Epithelial cell of proximal tubule (primary cell): ENCODE measurements at regions not wholly inside any gene's neighbourhood (a gene's known extent, or its start where the extent isn't known, plus 50 kb on each side); places are given as distances from the start of the nearest gene placed in this dataset.

Experiments used
- DNase-seq: peaks from one replicate; pipeline ENCODE4 v3.0.0-alpha.2; 2011; ENCODE audit warnings: low read depth
- H3K4me3 ChIP-seq: 2 replicates; pipeline ENCODE4 v1.5.1; 2011; ENCODE audit warnings: low read depth, mild to moderate bottlenecking, low read length
- CTCF ChIP-seq: conservative IDR thresholded peaks from 2 replicates; pipeline ENCODE4 v1.5.1; 2012; ENCODE audit warnings: low read depth, mild to moderate bottlenecking, low read length

DNA sequence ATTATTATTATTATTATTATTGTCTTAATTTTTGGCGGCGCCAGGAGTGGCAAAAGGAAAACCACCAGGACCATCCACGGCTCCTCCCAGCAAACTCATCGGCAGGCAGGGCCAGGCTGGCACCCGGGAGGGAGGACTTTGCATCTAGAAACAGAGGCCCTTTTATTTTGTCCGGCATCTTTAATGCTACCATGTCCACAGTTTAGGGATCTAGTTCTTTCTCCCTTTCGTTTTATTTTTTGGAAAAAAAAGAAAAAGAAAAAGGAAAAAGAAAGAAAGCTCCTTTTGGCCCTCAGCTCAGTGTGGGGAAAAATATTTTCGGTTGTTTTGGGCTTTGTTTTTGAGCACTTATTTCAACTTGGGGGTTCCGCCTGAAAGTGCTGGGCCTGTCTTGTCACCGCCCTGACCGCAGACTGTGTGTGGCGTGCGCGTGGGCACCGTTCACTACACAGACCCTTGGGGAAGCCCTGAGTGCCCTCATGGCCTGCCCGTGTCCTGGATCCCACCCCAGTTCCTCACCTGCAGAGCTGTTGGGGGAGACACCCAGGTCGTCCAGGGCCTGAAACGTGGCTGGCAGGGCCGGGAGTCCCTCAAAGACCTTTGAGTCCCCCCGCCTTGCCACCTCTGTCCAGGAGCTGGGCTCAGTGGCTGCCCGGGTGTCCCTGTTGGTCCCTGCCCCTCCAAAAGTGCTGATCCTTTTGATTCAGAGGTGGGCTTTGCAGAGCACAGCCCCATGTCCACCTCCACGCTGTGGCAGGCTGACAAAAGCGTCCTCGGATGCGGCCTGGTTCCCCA, 69.1 kb upstream of the PPARA start:
- TF ChIP-seq CTCF = no peak
- no peak for DNase-seq
- H3K4me3 ChIP-seq = peak overlapping the region; percentile 65

GRCh38 chr22:46081831-46082210, 68.5 kb upstream of the PPARA start:
- TF ChIP-seq CTCF = no peak
- no peak for DNase-seq
- H3K4me3 ChIP-seq = peak overlapping the region; percentile 65

- no peak for DNase-seq
- no peak for TF ChIP-seq CTCF
- H3K4me3 ChIP-seq = peak overlapping the region; percentile 65
These were observed 67.7 kb upstream of the PPARA start for GRCh38 chr22:46082633-46083032.

DNA sequence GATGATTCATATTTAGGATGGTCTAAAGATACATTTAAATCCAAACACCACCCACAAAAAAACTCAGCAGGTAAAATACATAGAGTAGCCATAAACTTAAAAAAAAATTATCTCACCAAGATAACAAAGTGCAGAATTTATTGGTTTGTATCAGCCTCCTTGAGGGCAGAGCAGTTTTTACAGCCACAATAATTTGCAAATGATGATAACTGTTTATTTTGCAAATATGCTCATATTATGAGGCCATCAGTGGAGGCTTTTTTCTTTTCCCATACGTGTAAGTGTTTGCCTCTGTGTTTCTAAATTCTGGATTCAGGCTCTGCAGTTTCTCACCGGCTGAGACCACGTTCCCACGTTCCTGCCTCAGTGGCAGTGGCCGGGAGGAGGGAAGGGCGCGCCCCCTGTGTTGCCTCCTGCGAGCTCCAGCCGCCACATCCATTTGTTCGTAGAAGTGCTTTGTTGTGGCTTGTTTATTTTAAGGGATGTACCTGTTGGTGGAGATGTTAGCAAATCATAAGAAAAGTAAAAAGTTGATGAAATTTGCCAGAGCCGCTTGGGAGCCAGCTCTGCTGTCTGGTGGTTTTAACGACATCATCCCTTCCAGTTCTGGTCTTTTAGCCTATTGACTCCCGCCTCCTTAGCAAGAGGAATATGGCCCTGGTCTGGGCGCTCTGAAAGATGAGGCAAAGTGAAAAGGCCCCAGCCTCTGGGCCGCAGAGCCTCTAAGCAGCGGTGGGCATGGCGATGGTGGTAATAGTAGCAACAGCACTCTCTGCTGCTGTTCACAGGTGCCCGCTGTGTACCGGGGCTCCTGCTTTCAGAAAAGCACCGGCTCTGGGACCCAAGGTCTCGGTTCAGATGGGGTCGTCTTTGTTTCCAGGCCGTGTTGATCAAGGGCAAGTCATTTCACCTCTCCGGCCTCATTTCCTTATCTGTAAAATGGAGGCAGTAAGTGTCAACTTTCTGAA, 66.7 kb upstream of the PPARA start:
- H3K4me3 ChIP-seq = peak overlapping the region; percentile 32
- no peak for DNase-seq

GRCh38 chr22:46084376-46084775, 66.0 kb upstream of the PPARA start:
- no peak for TF ChIP-seq CTCF
- H3K4me3 ChIP-seq = peak overlapping the region; percentile 32
- DNase-seq = no peak

More for the DNA sequence above, 66.7 kb upstream of the PPARA start:
- no peak for TF ChIP-seq CTCF

DNA sequence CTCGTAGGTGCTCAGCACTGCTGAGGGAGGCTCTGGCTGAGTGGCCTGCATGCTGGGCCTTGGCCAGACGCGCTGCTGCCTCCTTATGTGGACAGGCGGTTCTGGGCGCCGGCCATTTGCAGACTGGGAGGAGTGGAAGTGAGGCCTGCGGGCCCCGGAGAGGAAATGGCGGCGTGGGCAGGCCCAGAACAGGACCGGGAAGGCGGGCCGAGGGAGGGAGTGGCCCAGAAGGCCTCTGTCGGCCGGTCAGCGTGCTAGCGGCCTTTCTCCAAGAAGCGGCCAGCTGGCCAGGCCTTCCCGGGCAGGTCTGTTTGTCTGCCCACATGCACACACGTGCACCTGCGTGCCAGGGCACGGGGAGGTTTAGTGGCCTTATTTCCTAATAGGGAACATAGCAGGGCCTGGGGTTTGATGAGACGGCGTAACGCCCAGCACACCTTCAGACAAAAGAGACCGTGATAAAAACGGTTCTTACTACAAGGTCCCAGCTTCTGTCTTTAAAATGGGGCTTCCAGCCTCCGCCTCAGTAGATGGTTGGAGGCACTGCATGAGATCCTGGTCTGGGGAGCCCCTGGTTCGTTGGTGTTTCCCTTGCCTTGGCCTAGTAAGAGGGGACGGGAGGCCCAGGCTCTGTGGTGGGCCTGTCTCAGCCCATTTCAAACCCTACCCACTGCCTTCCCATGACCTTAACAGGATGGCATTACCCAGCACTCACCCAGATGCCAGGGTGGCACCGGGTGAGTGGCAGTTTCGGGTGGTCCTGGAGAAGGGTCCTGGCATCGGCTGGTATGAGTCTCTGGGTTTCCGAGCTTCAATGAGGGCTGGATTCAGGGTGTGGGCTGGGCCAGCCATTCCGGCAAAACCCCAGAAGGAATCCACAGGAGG, 65.1 kb upstream of the PPARA start:
- peak overlapping the region; percentile 32 for H3K4me3 ChIP-seq
- TF ChIP-seq CTCF = no peak
- DNase-seq = no peak
